ENCODE measurements at regions not wholly inside any gene's neighbourhood (a gene's known extent, or its start where the extent isn't known, plus 50 kb on each side); places are given as distances from the start of the nearest gene placed in this dataset.

DNA sequence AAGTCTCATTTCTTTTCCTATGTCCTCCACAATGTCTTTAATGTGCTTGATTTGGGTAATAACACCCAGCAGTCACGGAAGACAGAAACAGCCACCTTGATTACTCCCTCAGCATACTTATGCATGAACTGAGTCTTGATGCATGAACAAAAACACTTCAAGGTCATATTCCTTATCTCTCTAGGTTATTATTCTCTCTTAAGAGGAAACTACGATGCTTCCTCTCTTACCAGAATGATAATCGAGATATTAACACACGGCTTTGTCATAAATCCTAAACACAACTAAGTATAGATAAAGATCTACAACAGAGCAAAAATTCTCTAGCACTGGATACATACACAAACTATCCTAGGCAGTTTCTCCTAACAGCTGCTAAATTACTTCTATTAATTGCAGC lies 583.5 kb upstream of the ATP2B1 start:
- TF ChIP-seq EZH2phosphoT487 (IDR thresholded peaks at IDR 0.05; ENCODE audit: low read length) (no peak), EZH2 (optimal IDR thresholded peaks at IDR 0.05; ENCODE audit: low read depth, low read length) (no peak)
- TF ChIP-seq, protein P1, sequence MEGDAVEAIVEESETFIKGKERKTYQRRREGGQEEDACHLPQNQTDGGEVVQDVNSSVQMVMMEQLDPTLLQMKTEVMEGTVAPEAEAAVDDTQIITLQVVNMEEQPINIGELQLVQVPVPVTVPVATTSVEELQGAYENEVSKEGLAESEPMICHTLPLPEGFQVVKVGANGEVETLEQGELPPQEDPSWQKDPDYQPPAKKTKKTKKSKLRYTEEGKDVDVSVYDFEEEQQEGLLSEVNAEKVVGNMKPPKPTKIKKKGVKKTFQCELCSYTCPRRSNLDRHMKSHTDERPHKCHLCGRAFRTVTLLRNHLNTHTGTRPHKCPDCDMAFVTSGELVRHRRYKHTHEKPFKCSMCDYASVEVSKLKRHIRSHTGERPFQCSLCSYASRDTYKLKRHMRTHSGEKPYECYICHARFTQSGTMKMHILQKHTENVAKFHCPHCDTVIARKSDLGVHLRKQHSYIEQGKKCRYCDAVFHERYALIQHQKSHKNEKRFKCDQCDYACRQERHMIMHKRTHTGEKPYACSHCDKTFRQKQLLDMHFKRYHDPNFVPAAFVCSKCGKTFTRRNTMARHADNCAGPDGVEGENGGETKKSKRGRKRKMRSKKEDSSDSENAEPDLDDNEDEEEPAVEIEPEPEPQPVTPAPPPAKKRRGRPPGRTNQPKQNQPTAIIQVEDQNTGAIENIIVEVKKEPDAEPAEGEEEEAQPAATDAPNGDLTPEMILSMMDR (IDR thresholded peaks at IDR 0.05; ENCODE audit: low read length) = no peak
